22Rv1 (cell line): ENCODE measurements at regions not wholly inside any gene's neighbourhood (a gene's known extent, or its start where the extent isn't known, plus 50 kb on each side); places are given as distances from the start of the nearest gene placed in this dataset.
"Not testable (repeated sequence)": the region's sequence is repeated elsewhere in the genome, so short reads cannot be mapped to it uniquely, and the experiment has no call there.

ENCODE experiments used
- ZFX ChIP-seq: fragments of 450-650 bp; IDR thresholded peaks from 2 replicates; pipeline ENCODE4 v1.6.1; 2017; ENCODE audit warnings: antibody characterized with exemption, borderline replicate concordance
- TF ChIP-seq, protein P1 (sequence below): fragments of 450-650 bp; IDR thresholded peaks from 2 replicates; pipeline ENCODE4 v1.5.1; 2017; ENCODE audit warnings: mild to moderate bottlenecking

- TF ChIP-seq, protein P1, sequence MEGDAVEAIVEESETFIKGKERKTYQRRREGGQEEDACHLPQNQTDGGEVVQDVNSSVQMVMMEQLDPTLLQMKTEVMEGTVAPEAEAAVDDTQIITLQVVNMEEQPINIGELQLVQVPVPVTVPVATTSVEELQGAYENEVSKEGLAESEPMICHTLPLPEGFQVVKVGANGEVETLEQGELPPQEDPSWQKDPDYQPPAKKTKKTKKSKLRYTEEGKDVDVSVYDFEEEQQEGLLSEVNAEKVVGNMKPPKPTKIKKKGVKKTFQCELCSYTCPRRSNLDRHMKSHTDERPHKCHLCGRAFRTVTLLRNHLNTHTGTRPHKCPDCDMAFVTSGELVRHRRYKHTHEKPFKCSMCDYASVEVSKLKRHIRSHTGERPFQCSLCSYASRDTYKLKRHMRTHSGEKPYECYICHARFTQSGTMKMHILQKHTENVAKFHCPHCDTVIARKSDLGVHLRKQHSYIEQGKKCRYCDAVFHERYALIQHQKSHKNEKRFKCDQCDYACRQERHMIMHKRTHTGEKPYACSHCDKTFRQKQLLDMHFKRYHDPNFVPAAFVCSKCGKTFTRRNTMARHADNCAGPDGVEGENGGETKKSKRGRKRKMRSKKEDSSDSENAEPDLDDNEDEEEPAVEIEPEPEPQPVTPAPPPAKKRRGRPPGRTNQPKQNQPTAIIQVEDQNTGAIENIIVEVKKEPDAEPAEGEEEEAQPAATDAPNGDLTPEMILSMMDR, result not testable (repeated sequence)
- not testable (repeated sequence) for TF ChIP-seq ZFX
Observed at GRCh38 chr18:40132438-40132837, 1822.6 kb upstream of the PIK3C3 start.
